Endodermal cell (in vitro differentiated cells): ENCODE measurements at regions not wholly inside any gene's neighbourhood (a gene's known extent, or its start where the extent isn't known, plus 50 kb on each side); places are given as distances from the start of the nearest gene placed in this dataset.

Experiments
- DNase-seq: peaks from one replicate; pipeline ENCODE4 v3.0.0-alpha.2; 2017
- H3K27ac ChIP-seq: 2 replicates; pipeline ENCODE4 v1.5.1; 2013; ENCODE audit warnings: mild to moderate bottlenecking, low read depth, low read length, moderate library complexity
- H3K27me3 ChIP-seq: 2 replicates; pipeline ENCODE4 v1.6.1; 2013; ENCODE audit warnings: mild to moderate bottlenecking, low read length, moderate library complexity; ENCODE audit not compliant: insufficient read depth, control insufficient read depth, poor library complexity, severe bottlenecking
- H3K36me3 ChIP-seq: 2 replicates; pipeline ENCODE4 v1.7.0; 2013; ENCODE audit warnings: mild to moderate bottlenecking, low read length, moderate library complexity; ENCODE audit not compliant: control insufficient read depth, insufficient read depth
- H3K4me1 ChIP-seq: one replicate; pipeline ENCODE4 v1.7.0; 2013; ENCODE audit warnings: low read length; ENCODE audit not compliant: control insufficient read depth, insufficient read depth
- H3K4me3 ChIP-seq: 2 replicates; pipeline ENCODE4 v1.5.1; 2013; ENCODE audit warnings: mild to moderate bottlenecking, low read length, moderate library complexity
- H3K9ac ChIP-seq: 2 replicates; pipeline ENCODE4 v1.6.1; 2013; ENCODE audit warnings: mild to moderate bottlenecking, low read length, moderate library complexity; ENCODE audit not compliant: poor library complexity, severe bottlenecking; ENCODE audit errors: extremely low read depth
- H3K9me3 ChIP-seq: 2 replicates; pipeline ENCODE4 v1.6.1; 2013; ENCODE audit warnings: mild to moderate bottlenecking, low read length, moderate library complexity; ENCODE audit not compliant: control insufficient read depth
- H3K27ac Mint-ChIP-seq: 2 replicates; pipeline ENCODE4 v1.8.0; 2020; ENCODE audit warnings: mixed read lengths
- H3K27me3 Mint-ChIP-seq: 2 replicates; pipeline ENCODE4 v1.8.0; 2021; ENCODE audit warnings: mild to moderate bottlenecking, mixed read lengths; ENCODE audit not compliant: insufficient read depth
- H3K36me3 Mint-ChIP-seq: 2 replicates; pipeline ENCODE4 v1.8.0; 2020; ENCODE audit warnings: low read depth, mixed read lengths
- H3K4me1 Mint-ChIP-seq: 2 replicates; pipeline ENCODE4 v1.8.0; 2020; ENCODE audit warnings: mixed read lengths
- H3K4me3 Mint-ChIP-seq: 2 replicates; pipeline ENCODE4 v1.8.0; 2020; ENCODE audit warnings: mild to moderate bottlenecking, moderate library complexity, mixed read lengths
- H3K9me3 Mint-ChIP-seq: 2 replicates; pipeline ENCODE4 v1.8.0; 2020; ENCODE audit warnings: mild to moderate bottlenecking, mixed read lengths
- WGBS, 2 experiments: methylation state at CpG; one replicate each; pipeline versions ENCODE4 v1.1.5 to v1.1.7; 2013; ENCODE audit warnings: missing lambda C conversion rate in 2 of 2, mixed read lengths in 1 of 2; ENCODE audit not compliant: insufficient coverage in 1 of 2, insufficient read length in 1 of 2; 5-methylcytosine and 5-hydroxymethylcytosine counted together
- TF ChIP-seq, protein P1 (sequence below): fragments of 200-600 bp; sonication (generic); conservative IDR thresholded peaks from 2 replicates; pipeline ENCODE4 v1.5.0; 2021; ENCODE audit warnings: antibody characterized with exemption, mild to moderate bottlenecking

DNA sequence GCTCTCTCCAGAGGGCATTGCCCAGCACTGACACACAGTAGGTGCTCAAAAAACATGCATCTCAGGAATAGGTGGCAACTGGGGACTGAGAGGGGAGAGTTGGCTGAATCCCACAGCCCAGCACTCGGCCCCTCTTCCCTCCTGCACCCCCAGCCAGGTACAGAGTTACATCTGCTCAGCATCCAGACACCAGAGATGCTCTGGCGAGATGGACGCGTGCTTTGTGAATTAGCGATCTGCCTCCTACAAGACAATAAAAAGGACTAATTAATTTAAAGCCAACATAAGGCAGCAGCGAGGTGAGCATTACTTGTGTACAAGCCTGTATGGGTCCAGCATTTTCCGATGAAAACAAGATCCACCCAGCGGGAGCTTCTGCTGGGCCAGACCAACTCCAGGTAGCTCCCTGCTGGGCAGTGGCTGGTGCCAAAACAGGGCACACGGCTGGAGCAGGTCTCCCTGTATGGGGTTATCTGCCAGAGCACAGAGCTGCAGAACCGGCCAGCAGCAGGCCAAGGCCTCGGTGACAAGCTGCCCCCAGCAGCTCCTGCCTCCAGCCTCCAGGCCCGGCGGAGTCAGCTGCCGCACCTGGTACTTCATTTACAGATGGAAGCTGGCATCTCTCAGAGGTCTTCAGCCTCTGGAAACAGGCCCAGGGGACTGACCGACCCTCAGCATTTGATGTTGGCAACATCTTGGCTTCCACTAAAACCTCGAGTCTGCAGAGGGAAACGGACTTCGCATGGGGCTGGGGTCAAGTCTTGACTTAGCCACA is 219.7 kb upstream of the SDK2 start:
- Histone ChIP-seq H3K9ac (no peak overlapping the region), H3K4me1 (no peaks in the 10 kb centered on the region), H3K4me3 (no peak overlapping the region), H3K27ac (no peak overlapping the region), H3K9me3 (no peaks in the 10 kb centered on the region), H3K27me3 (no peaks in the 10 kb centered on the region), H3K36me3 (no peaks in the 10 kb centered on the region)
- DNase-seq = no peak
- no peaks in the 10 kb centered on the region for H3K36me3 Mint-ChIP-seq
- H3K4me1 Mint-ChIP-seq = no peaks in the 10 kb centered on the region
- 92 to 95% methylated on average over 13 to 18 of the region's 18 CpGs for WGBS, 2 experiments
- H3K9me3 Mint-ChIP-seq = no peaks in the 10 kb centered on the region
- H3K27ac Mint-ChIP-seq = no peak overlapping the region
- H3K27me3 Mint-ChIP-seq = peaks cover 11% of the 10 kb centered on the region
- no peak overlapping the region for H3K4me3 Mint-ChIP-seq
- TF ChIP-seq, protein P1, sequence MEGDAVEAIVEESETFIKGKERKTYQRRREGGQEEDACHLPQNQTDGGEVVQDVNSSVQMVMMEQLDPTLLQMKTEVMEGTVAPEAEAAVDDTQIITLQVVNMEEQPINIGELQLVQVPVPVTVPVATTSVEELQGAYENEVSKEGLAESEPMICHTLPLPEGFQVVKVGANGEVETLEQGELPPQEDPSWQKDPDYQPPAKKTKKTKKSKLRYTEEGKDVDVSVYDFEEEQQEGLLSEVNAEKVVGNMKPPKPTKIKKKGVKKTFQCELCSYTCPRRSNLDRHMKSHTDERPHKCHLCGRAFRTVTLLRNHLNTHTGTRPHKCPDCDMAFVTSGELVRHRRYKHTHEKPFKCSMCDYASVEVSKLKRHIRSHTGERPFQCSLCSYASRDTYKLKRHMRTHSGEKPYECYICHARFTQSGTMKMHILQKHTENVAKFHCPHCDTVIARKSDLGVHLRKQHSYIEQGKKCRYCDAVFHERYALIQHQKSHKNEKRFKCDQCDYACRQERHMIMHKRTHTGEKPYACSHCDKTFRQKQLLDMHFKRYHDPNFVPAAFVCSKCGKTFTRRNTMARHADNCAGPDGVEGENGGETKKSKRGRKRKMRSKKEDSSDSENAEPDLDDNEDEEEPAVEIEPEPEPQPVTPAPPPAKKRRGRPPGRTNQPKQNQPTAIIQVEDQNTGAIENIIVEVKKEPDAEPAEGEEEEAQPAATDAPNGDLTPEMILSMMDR = no peak

DNA sequence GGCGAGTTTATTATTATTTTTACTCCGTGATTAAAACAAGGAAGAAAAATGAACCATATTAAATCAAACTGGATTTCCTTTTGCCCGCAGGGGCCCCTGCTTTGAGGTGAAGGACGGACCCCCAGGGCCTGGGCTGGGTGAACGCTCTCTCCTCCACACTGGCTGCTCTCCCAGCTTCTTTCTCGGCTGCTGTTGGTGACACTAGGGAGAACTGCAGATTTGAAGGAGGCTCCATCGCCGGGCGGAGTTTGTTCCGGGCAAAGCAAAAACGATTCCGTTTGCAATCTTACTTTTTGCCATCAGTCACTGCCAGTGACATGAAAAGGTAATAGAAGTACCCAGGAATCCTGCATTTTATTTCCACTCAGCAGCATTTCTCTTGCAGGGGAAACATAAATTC is 221.6 kb upstream of the SDK2 start:
- DNase-seq = no peak
- H3K9ac ChIP-seq = no peak overlapping the region
- no peaks in the 10 kb centered on the region for H3K4me1 Mint-ChIP-seq
- H3K27me3 ChIP-seq = no peaks in the 10 kb centered on the region
- TF ChIP-seq, protein P1 = no peak
- H3K27me3 Mint-ChIP-seq = peaks cover 14% of the 10 kb centered on the region
- no peak overlapping the region for H3K27ac ChIP-seq
- no peak overlapping the region for H3K4me3 Mint-ChIP-seq
- no peak overlapping the region for H3K4me3 ChIP-seq
- H3K36me3 Mint-ChIP-seq = no peaks in the 10 kb centered on the region
- H3K9me3 Mint-ChIP-seq = no peaks in the 10 kb centered on the region
- H3K27ac Mint-ChIP-seq = no peak overlapping the region
- H3K36me3 ChIP-seq = no peaks in the 10 kb centered on the region
- no peaks in the 10 kb centered on the region for H3K9me3 ChIP-seq
- peaks cover under 1% of the 10 kb centered on the region for H3K4me1 ChIP-seq
- 91 to 94% methylated on average over 11 to 12 of the region's 12 CpGs for WGBS, 2 experiments

DNA sequence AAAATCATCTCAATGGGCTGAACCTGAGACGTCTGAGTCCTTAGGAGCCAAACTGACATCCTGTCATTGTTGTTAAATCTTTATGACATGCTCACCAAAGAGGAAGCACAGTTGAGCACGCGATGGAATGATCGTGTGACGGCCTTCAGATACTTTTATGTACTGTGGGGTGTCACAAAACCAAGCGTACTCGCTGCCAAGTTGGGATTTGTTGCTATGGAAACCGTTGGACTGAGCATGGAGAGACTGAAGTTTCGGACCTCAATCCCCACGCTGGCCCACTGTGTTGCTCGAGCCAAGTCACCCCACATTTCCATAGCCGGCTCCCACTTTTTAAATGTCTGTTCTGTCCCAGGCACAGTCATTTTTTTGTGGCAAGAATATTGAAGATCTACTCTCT is 222.8 kb upstream of the SDK2 start:
- H3K9me3 Mint-ChIP-seq = no peaks in the 10 kb centered on the region
- no peak overlapping the region for H3K27ac Mint-ChIP-seq
- DNase-seq = no peak
- H3K4me1 ChIP-seq = peaks cover 4% of the 10 kb centered on the region
- H3K9ac ChIP-seq = no peak overlapping the region
- H3K27me3 Mint-ChIP-seq = peaks cover 16% of the 10 kb centered on the region
- TF ChIP-seq, protein P1 = no peak
- no peaks in the 10 kb centered on the region for H3K4me1 Mint-ChIP-seq
- no peak overlapping the region for H3K4me3 Mint-ChIP-seq
- no peaks in the 10 kb centered on the region for H3K36me3 ChIP-seq
- H3K27ac ChIP-seq = no peak overlapping the region
- WGBS, 2 experiments = 87 to 89% methylated on average over 12 of the region's 12 CpGs
- no peak overlapping the region for H3K4me3 ChIP-seq
- no peaks in the 10 kb centered on the region for H3K9me3 ChIP-seq
- H3K27me3 ChIP-seq = no peaks in the 10 kb centered on the region
- H3K36me3 Mint-ChIP-seq = no peaks in the 10 kb centered on the region
